HepG2 (cell line): ENCODE measurements at regions not wholly inside any gene's neighbourhood (a gene's known extent, or its start where the extent isn't known, plus 50 kb on each side); places are given as distances from the start of the nearest gene placed in this dataset.

Experiments
- EHMT2 ChIP-seq: fragments of 200-600 bp; sonication (generic); IDR thresholded peaks from 2 replicates; pipeline ENCODE4 v1.7.0; 2017; ENCODE audit warnings: antibody characterized with exemption, low read depth, low read length, borderline replicate concordance
- POLR2A ChIP-seq, 2 experiments: IDR thresholded peaks; 2 replicates each; pipeline ENCODE4 v1.6.1; 2011; ENCODE audit warnings: low read depth in 2 of 2, low read length in 2 of 2, mild to moderate bottlenecking in 1 of 2, moderate library complexity in 1 of 2; ENCODE audit not compliant: insufficient read depth in 1 of 2
- RNF2 ChIP-seq: fragments of 450-650 bp; conservative IDR thresholded peaks from 2 replicates; pipeline ENCODE4 v1.6.1; 2016; ENCODE audit warnings: low read depth
- SRF ChIP-seq: IDR thresholded peaks from 2 replicates; pipeline ENCODE4 v1.6.1; 2011; ENCODE audit warnings: mild to moderate bottlenecking, low read depth, low read length, moderate library complexity
- TCF12 ChIP-seq, 2 experiments: fragments of 450-650 bp in 1 of 2; sonication (generic) in 1 of 2; formaldehyde crosslinking in 1 of 2; IDR thresholded peaks; 2 replicates each; pipeline versions ENCODE4 v1.6.1 to v1.8.0; 2017 to 2022; ENCODE audit warnings: antibody characterized with exemption in 1 of 2, mild to moderate bottlenecking in 1 of 2, missing genetic modification reagents in 1 of 2, moderate library complexity in 1 of 2
- ZNF12 ChIP-seq: sonication (generic); formaldehyde crosslinking; IDR thresholded peaks from 2 replicates; pipeline ENCODE4 v1.5.0; 2020; ENCODE audit warnings: missing genetic modification reagents
- TF ChIP-seq, protein P1 (sequence below): fragments of 450-650 bp; IDR thresholded peaks from 2 replicates; pipeline ENCODE4 v1.6.1; 2017; ENCODE audit warnings: mild to moderate bottlenecking
- TF ChIP-seq, protein P2 (sequence below): sonication (generic); formaldehyde crosslinking; conservative IDR thresholded peaks from 2 replicates; pipeline ENCODE4 v1.8.1; 2023; ENCODE audit warnings: missing genetic modification reagents

DNA sequence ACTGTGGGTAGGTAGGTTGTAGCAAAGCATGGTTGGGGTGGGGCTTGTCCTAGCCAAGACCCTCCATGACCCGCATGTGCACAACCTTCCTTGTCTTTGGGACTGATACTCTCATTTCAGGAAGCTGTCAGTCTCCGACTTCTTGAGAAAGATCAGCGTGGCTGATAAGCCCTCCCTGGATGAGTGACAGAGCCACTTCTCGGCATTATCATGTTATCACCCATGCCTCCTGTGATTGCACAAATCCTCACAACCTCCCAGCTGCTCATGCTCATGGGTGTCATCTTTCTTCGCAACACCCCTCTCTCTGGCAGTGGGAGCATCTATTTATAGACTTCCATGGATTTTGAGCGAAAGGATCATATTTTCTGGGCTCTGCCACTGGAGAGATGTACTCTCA lies 314.2 kb downstream of the FOXL1 start:
- TF ChIP-seq, protein P1, sequence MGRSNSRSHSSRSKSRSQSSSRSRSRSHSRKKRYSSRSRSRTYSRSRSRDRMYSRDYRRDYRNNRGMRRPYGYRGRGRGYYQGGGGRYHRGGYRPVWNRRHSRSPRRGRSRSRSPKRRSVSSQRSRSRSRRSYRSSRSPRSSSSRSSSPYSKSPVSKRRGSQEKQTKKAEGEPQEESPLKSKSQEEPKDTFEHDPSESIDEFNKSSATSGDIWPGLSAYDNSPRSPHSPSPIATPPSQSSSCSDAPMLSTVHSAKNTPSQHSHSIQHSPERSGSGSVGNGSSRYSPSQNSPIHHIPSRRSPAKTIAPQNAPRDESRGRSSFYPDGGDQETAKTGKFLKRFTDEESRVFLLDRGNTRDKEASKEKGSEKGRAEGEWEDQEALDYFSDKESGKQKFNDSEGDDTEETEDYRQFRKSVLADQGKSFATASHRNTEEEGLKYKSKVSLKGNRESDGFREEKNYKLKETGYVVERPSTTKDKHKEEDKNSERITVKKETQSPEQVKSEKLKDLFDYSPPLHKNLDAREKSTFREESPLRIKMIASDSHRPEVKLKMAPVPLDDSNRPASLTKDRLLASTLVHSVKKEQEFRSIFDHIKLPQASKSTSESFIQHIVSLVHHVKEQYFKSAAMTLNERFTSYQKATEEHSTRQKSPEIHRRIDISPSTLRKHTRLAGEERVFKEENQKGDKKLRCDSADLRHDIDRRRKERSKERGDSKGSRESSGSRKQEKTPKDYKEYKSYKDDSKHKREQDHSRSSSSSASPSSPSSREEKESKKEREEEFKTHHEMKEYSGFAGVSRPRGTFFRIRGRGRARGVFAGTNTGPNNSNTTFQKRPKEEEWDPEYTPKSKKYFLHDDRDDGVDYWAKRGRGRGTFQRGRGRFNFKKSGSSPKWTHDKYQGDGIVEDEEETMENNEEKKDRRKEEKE = no peak
- no peak for TF ChIP-seq EHMT2
- no peak for TF ChIP-seq RNF2
- TF ChIP-seq SRF = no peak
- TF ChIP-seq, protein P2, sequence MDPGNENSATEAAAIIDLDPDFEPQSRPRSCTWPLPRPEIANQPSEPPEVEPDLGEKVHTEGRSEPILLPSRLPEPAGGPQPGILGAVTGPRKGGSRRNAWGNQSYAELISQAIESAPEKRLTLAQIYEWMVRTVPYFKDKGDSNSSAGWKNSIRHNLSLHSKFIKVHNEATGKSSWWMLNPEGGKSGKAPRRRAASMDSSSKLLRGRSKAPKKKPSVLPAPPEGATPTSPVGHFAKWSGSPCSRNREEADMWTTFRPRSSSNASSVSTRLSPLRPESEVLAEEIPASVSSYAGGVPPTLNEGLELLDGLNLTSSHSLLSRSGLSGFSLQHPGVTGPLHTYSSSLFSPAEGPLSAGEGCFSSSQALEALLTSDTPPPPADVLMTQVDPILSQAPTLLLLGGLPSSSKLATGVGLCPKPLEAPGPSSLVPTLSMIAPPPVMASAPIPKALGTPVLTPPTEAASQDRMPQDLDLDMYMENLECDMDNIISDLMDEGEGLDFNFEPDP = no peak
- TF ChIP-seq POLR2A (IDR thresholded peaks at IDR 0.05; ENCODE audit: insufficient read depth in 1 of 2, low read depth in 2 of 2, low read length in 2 of 2) = no peak
- no peak for TF ChIP-seq ZNF12 (CRISPR knock-in tag)
- no peak for TF ChIP-seq TCF12 (IDR thresholded peaks at IDR 0.05)
- TF ChIP-seq TCF12 (CRISPR knock-in tag; IDR thresholded peaks at IDR 0.05) = no peak
